GM18858 (cell line): ENCODE measurements at regions not wholly inside any gene's neighbourhood (a gene's known extent, or its start where the extent isn't known, plus 50 kb on each side); places are given as distances from the start of the nearest gene placed in this dataset.
A peak's percentile ranks its signal among the peaks of the same experiment; 100 is the strongest.
"Not testable (repeated sequence)": the region's sequence is repeated elsewhere in the genome, so short reads cannot be mapped to it uniquely, and the experiment has no call there.

Experiments
- ATAC-seq: cut with Tn5 transposase; IDR thresholded peaks from one replicate; pipeline ENCODE4 v1.9.1; 2021; ENCODE audit not compliant: unreplicated experiment

- ATAC-seq = not testable (repeated sequence)
These were observed 309.6 kb downstream of the SPATA31A1 start for GRCh38 chr9:39665020-39665419.

- not testable (repeated sequence) for ATAC-seq
These were observed 319.2 kb downstream of the SPATA31A1 start for GRCh38 chr9:39674437-39675210.

GRCh38 chr9:39675211-39675553 is 319.7 kb downstream of the SPATA31A1 start:
- not testable (repeated sequence) for ATAC-seq

- ATAC-seq = not testable (repeated sequence)
These were observed 323.2 kb downstream of the SPATA31A1 start for GRCh38 chr9:39678534-39679263.

GRCh38 chr9:39680694-39681401 is 325.4 kb downstream of the SPATA31A1 start:
- not testable (repeated sequence) for ATAC-seq

- not testable (repeated sequence) for ATAC-seq
These were observed 373.4 kb downstream of the SPATA31A1 start for GRCh38 chr9:39728862-39729261.

GRCh38 chr9:39744898-39745297 is 389.4 kb downstream of the SPATA31A1 start:
- not testable (repeated sequence) for ATAC-seq

- not testable (repeated sequence) for ATAC-seq
These were observed 420.1 kb downstream of the SPATA31A1 start for GRCh38 chr9:39775570-39775969.

- ATAC-seq = peak; percentile 99
These were observed 435.9 kb downstream of the SPATA31A1 start for GRCh38 chr9:39791356-39791755.

- not testable (repeated sequence) for ATAC-seq
These were observed 442.5 kb downstream of the SPATA31A1 start for GRCh38 chr9:39797935-39798334.

GRCh38 chr9:39799252-39799651 is 443.8 kb downstream of the SPATA31A1 start:
- ATAC-seq = not testable (repeated sequence)

- not testable (repeated sequence) for ATAC-seq
These were observed 447.1 kb downstream of the SPATA31A1 start for GRCh38 chr9:39802561-39802960.

GRCh38 chr9:39809401-39810226 is 454.1 kb downstream of the SPATA31A1 start:
- peak; percentile 89 for ATAC-seq

GRCh38 chr9:39810401-39810800 is 454.9 kb downstream of the SPATA31A1 start:
- ATAC-seq = not testable (repeated sequence)

GRCh38 chr9:39811615-39812014 is 456.1 kb downstream of the SPATA31A1 start:
- not testable (repeated sequence) for ATAC-seq

GRCh38 chr9:39828457-39828856 is 473.0 kb downstream of the SPATA31A1 start:
- ATAC-seq = not testable (repeated sequence)
